Mucosa of stomach (tissue), 1 donor: ENCODE measurements at regions not wholly inside any gene's neighbourhood (a gene's known extent, or its start where the extent isn't known, plus 50 kb on each side); places are given as distances from the start of the nearest gene placed in this dataset.

Experiments
- H3K27me3 ChIP-seq: one replicate; pipeline ENCODE4 v1.7.0; 2013; ENCODE audit warnings: mild to moderate bottlenecking, low read length; ENCODE audit not compliant: control insufficient read depth, insufficient read depth
- H3K36me3 ChIP-seq: one replicate; pipeline ENCODE4 v1.7.0; 2013; ENCODE audit warnings: low read length; ENCODE audit not compliant: control insufficient read depth, insufficient read depth
- H3K4me1 ChIP-seq: one replicate; pipeline ENCODE4 v1.7.0; 2013; ENCODE audit warnings: mild to moderate bottlenecking, low read length; ENCODE audit not compliant: control insufficient read depth, insufficient read depth
- H3K4me3 ChIP-seq: one replicate; pipeline ENCODE4 v1.7.0; 2013; ENCODE audit warnings: low read length
- H3K9ac ChIP-seq: one replicate; pipeline ENCODE4 v1.7.0; 2013; ENCODE audit warnings: mild to moderate bottlenecking, low read length, moderate library complexity
- H3K9me3 ChIP-seq: one replicate; pipeline ENCODE4 v1.7.0; 2013; ENCODE audit warnings: mild to moderate bottlenecking, low read length, moderate library complexity; ENCODE audit not compliant: control insufficient read depth
- donor health status: Pancreatic carcinoma.

DNA sequence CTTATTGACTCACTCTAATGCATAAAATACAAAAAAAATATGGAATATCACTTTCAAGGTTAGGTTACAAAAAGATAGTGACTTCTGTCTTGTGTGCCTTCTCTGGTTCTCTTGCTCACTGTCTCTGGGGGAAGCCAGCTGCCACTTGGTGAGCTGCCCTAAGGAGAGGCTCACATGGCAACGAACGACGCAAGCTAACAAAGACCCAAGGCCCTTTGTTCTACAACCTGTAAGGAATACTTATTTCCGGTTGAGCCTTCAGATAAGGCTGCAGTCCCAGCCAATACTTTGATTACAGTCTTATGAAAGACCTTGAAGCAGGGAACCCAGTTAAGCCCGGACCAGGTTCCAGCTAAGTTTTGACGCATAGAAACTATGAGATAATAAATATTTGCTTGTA lies 242.4 kb upstream of the TBX3 start:
- H3K36me3 ChIP-seq: no peaks in the 10 kb centered on the region
- H3K27me3 ChIP-seq: no peaks in the 10 kb centered on the region
- H3K9ac ChIP-seq: no peak overlapping the region
- no peak overlapping the region for H3K4me3 ChIP-seq
- H3K9me3 ChIP-seq: no peaks in the 10 kb centered on the region
- no peaks in the 10 kb centered on the region for H3K4me1 ChIP-seq

DNA sequence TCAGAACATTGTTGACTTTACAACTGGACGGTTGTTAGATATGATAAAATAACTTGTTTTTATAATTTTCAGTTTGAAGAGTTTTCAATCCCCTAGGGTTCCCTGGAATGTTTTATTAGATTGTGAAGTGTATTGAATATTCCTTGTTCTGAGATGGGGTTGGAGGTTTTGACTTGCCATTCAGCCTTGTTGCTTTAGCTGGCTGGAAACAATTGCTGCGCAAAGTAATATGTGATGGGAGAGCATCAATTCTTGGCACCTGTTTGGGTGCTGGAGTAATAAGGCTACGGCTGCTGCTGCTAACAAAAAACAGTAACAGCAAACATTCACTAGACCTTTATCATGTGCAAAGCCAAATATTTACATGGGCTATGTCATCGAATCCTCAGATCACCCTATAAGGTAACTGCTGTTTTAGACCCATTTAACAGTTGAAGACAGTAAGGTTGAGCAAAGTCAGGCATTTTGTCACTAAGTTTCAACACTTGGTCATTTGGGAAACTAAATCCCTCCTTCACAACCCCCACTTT lies 241.0 kb upstream of the TBX3 start:
- Histone ChIP-seq H3K27me3 (no peaks in the 10 kb centered on the region), H3K9ac (no peak overlapping the region), H3K4me3 (no peak overlapping the region), H3K9me3 (no peaks in the 10 kb centered on the region), H3K4me1 (no peaks in the 10 kb centered on the region), H3K36me3 (no peaks in the 10 kb centered on the region)

GRCh38 chr12:114921781-114922180 lies 237.8 kb upstream of the TBX3 start:
- Histone ChIP-seq H3K9ac (no peak overlapping the region), H3K9me3 (no peaks in the 10 kb centered on the region), H3K4me1 (no peaks in the 10 kb centered on the region), H3K27me3 (no peaks in the 10 kb centered on the region), H3K36me3 (no peaks in the 10 kb centered on the region), H3K4me3 (no peak overlapping the region)

DNA sequence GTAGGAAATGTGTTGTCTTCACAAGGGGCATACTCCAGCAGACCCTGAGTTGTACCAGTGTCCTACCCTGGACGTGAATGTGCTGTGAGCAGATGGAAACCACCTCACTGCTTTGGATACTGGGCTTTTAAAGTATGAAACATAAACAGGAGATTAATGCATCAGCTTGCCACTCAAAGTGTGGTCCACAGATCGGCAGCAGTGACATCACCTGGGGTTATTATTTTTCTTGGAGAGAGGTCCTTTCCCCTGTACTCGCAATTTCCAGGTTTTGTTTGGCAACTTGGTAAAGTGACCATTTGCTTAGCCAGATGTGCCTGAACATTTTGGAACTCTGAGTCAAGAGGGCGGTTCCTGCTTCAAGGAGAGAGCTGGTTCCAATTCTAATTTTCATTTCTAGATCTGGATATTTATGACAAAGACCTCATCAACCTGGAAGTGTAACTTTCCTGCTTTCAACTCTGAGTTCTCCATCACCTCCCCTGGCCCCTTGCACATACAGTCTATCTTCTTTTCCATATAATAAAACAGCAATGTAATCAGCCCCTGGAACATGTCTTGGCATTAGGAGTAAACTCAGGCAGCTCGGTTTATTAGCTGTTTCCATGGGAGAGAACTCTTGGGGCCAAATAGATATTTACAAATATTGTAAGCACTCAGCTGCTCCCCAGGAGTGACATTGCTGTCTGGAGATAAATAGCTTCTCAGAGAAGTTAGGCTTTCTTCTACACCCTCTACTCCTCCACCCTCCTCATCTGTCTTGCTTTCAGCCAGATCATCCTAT lies 237.0 kb upstream of the TBX3 start:
- H3K9ac ChIP-seq: no peak overlapping the region
- H3K27me3 ChIP-seq: no peaks in the 10 kb centered on the region
- H3K4me1 ChIP-seq: no peaks in the 10 kb centered on the region
- H3K4me3 ChIP-seq: no peak overlapping the region
- H3K36me3 ChIP-seq: no peaks in the 10 kb centered on the region
- no peaks in the 10 kb centered on the region for H3K9me3 ChIP-seq

- H3K9me3 ChIP-seq: no peaks in the 10 kb centered on the region
- no peak overlapping the region for H3K4me3 ChIP-seq
- no peak overlapping the region for H3K9ac ChIP-seq
- no peaks in the 10 kb centered on the region for H3K4me1 ChIP-seq
- H3K27me3 ChIP-seq: no peaks in the 10 kb centered on the region
- no peaks in the 10 kb centered on the region for H3K36me3 ChIP-seq
These were observed 235.5 kb upstream of the TBX3 start for GRCh38 chr12:114919479-114919878.

- H3K9me3 ChIP-seq: no peaks in the 10 kb centered on the region
- H3K4me3 ChIP-seq: no peak overlapping the region
- H3K27me3 ChIP-seq: no peaks in the 10 kb centered on the region
- H3K4me1 ChIP-seq: no peaks in the 10 kb centered on the region
- H3K9ac ChIP-seq: no peak overlapping the region
- no peaks in the 10 kb centered on the region for H3K36me3 ChIP-seq
These were observed 234.7 kb upstream of the TBX3 start for GRCh38 chr12:114918535-114919233.

- H3K4me3 ChIP-seq: no peak overlapping the region
- no peaks in the 10 kb centered on the region for H3K9me3 ChIP-seq
- no peak overlapping the region for H3K9ac ChIP-seq
- no peaks in the 10 kb centered on the region for H3K36me3 ChIP-seq
- H3K4me1 ChIP-seq: no peaks in the 10 kb centered on the region
- no peaks in the 10 kb centered on the region for H3K27me3 ChIP-seq
These were observed 234.0 kb upstream of the TBX3 start for GRCh38 chr12:114917953-114918352.

GRCh38 chr12:114917307-114917706 lies 233.3 kb upstream of the TBX3 start:
- Histone ChIP-seq H3K9ac (no peak overlapping the region), H3K27me3 (no peaks in the 10 kb centered on the region), H3K4me3 (no peak overlapping the region), H3K9me3 (no peaks in the 10 kb centered on the region), H3K36me3 (no peaks in the 10 kb centered on the region), H3K4me1 (no peaks in the 10 kb centered on the region)

GRCh38 chr12:114916541-114916940 lies 232.6 kb upstream of the TBX3 start:
- no peaks in the 10 kb centered on the region for H3K27me3 ChIP-seq

DNA sequence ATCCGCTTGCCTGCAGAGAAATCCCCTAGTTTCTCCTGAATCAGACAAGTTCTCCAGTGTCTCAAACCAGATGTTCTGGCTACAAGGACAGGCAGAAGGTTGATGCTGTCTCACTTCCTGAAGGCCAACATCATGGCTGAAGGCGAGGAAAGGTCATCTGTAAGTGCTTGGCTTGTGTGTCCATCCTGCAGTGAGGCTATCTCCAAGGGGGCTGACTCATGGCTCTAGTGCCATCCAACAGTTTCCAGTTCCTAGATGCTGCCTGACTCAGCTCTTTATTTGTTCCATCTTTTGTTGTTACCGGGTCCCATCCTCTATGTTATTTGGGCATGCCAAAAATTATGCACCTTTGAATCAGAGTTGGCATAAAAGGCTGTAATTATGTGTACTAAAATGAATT lies 232.1 kb upstream of the TBX3 start:
- no peaks in the 10 kb centered on the region for H3K36me3 ChIP-seq
- no peaks in the 10 kb centered on the region for H3K9me3 ChIP-seq
- no peak overlapping the region for H3K9ac ChIP-seq
- no peaks in the 10 kb centered on the region for H3K4me1 ChIP-seq
- H3K27me3 ChIP-seq: no peaks in the 10 kb centered on the region
- no peak overlapping the region for H3K4me3 ChIP-seq

More at GRCh38 chr12:114916541-114916940, 232.6 kb upstream of the TBX3 start:
- Histone ChIP-seq H3K9ac (no peak overlapping the region), H3K36me3 (no peaks in the 10 kb centered on the region), H3K4me1 (no peaks in the 10 kb centered on the region), H3K4me3 (no peak overlapping the region), H3K9me3 (no peaks in the 10 kb centered on the region)

DNA sequence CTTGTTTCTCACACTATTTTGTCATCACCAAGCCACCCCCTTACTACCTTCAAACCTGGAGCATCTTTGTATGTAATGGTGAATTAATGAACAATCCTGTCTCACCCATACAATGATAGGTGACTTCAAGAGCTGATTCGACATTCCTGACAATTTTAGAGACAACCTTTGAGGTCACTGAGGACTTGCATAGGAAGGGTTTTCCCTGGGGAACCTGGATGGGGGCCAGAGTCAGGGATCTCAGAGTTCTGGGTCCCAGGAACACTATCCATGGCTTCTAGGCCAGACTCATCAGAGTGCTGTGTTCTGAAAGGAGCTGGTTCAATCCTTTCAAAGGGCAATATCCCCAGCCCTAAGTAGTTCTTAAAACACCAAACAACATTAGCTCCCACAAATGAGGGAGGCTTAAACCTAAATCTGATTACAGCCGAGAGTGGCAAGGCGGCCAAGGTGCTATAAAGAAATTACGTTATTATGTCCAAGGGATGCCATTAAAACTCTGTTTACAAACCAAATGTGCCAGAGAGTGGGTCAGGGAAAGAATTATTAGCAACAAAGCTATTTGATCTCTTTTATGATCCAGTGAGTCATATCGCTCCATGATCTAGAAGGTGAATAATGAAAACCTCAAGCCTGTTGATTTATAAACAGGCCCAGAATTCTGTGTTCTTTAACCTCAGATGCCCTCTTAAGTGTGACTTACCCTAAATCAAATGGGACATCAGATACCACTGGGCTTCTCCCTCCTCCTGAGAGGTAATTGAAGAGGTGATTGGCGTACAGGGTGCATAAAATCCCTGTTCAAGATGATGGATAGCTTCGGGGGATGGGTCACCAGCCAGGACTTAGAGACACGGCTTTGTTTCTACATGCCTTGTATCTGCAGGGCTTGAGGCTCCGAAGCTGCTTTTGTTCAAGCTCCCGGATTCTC lies 230.2 kb upstream of the TBX3 start:
- Histone ChIP-seq H3K9me3 (no peaks in the 10 kb centered on the region), H3K9ac (no peak overlapping the region), H3K4me3 (no peak overlapping the region), H3K27me3 (no peaks in the 10 kb centered on the region), H3K36me3 (no peaks in the 10 kb centered on the region), H3K4me1 (no peaks in the 10 kb centered on the region)
